SK-N-MC (cell line): ENCODE measurements at regions not wholly inside any gene's neighbourhood (a gene's known extent, or its start where the extent isn't known, plus 50 kb on each side); places are given as distances from the start of the nearest gene placed in this dataset.

Experiments
- DNase-seq: peaks from one replicate; pipeline ENCODE4 v3.0.0-alpha.2; 2011; ENCODE audit warnings: low read depth, low spot score
- H3K27ac ChIP-seq: fragments of 200-600 bp; sonication (generic); 2 replicates; pipeline ENCODE4 v1.5.1; 2016; ENCODE audit warnings: mixed run types
- H3K36me3 ChIP-seq: fragments of 200-600 bp; sonication (generic); 2 replicates; pipeline ENCODE4 v1.6.1; 2017; ENCODE audit warnings: antibody characterized with exemption, low read length, mixed read lengths; ENCODE audit not compliant: insufficient read depth
- H3K4me3 ChIP-seq: fragments of 200-600 bp; sonication (generic); 2 replicates; pipeline ENCODE4 v1.5.1; 2016
- H3K9ac ChIP-seq: fragments of 200-600 bp; sonication (generic); 2 replicates; pipeline ENCODE4 v1.8.0; 2017; ENCODE audit warnings: mixed run types, mixed read lengths; ENCODE audit not compliant: insufficient read length
- H3K9me3 ChIP-seq: fragments of 200-600 bp; sonication (generic); 2 replicates; pipeline ENCODE4 v1.6.1; 2017; ENCODE audit warnings: low read depth, mild to moderate bottlenecking, antibody characterized with exemption, low read length, moderate library complexity, mixed read lengths
- EZH2 ChIP-seq: fragments of 200-600 bp; sonication (generic); IDR thresholded peaks from one replicate; pipeline ENCODE4 v1.6.1; 2017; ENCODE audit warnings: antibody characterized with exemption
- FOXP2 ChIP-seq: optimal IDR thresholded peaks from 2 replicates; pipeline ENCODE3; 2011; ENCODE audit warnings: mild to moderate bottlenecking, moderate library complexity; ENCODE audit not compliant: insufficient read depth; ENCODE audit errors: extremely low read length, control extremely low read depth
- POLR2AphosphoS5 ChIP-seq: IDR thresholded peaks from 2 replicates; pipeline ENCODE4 v1.6.1; 2012; ENCODE audit warnings: mild to moderate bottlenecking, low read depth, low read length, borderline replicate concordance

DNA sequence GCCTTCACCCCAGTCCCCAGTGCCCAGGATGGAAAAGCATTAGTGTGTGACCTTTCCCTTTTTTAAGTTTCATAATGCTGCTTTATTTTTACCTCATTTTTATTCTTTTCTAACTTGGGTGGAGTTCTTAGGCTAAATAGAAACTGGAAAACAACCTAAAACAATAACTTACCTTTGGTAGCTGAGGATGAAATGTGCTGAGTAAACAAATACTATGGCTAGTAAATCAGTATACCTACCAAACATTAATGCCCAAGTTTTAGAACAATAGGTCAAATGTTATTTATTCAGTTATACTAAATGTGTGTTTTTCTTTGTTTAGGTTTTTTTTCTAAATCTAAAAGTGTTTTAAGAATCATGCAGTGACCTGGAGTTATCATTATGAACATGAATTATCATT is 226.6 kb upstream of the G2E3 start:
- Histone ChIP-seq H3K36me3 (no peaks in the 10 kb centered on the region), H3K9ac (no peak overlapping the region), H3K4me3 (no peak overlapping the region), H3K27ac (no peak overlapping the region), H3K9me3 (no peaks in the 10 kb centered on the region)
- TF ChIP-seq POLR2AphosphoS5 (no peak), FOXP2 (no peak), EZH2 (no peak)
- DNase-seq = no peak

DNA sequence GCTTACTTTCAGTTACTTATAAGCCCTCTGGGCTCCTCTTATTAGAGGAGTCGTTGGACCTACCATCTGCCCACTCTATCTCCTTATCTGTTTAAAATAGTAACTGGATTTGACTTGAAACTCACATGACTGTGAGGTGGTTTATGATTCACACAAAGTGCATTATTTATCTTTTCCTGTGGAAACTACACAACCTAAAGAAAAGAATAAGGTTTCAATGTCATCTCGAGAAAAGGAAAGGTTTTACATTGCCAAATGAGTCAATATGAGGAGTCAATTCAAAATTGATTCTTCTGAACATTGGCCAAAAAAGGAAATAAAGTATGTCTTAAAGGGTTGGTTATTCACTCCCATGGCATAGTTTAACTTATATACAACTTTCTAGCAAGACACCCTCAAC is 225.0 kb upstream of the G2E3 start:
- Histone ChIP-seq H3K9ac (no peak overlapping the region), H3K4me3 (no peak overlapping the region), H3K36me3 (no peaks in the 10 kb centered on the region), H3K27ac (no peak overlapping the region), H3K9me3 (no peaks in the 10 kb centered on the region)
- DNase-seq = no peak
- TF ChIP-seq EZH2 (no peak), POLR2AphosphoS5 (no peak), FOXP2 (no peak)

DNA sequence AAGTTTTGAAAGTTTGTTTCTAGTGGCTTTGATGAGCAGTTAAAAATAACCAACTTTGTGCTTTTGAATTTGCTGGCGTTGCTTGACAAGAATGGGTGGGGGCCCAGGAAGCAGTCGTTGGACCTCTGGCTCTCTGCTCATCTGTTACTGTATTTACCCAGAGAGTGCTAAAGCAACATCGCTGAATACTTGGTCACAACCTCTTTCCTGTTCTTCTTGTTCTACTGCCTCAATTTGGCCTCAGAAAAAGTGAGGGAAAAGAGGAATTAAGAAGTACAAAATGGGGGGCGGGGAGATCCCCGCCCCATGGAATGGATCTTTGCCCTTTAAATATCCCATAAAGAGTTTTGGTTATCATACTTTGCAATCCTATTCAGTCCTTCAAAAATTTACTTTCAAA is 221.5 kb upstream of the G2E3 start:
- Histone ChIP-seq H3K9me3 (no peaks in the 10 kb centered on the region), H3K36me3 (no peaks in the 10 kb centered on the region), H3K9ac (no peak overlapping the region), H3K27ac (no peak overlapping the region), H3K4me3 (no peak overlapping the region)
- TF ChIP-seq EZH2 (no peak), FOXP2 (no peak), POLR2AphosphoS5 (no peak)
- DNase-seq = no peak

DNA sequence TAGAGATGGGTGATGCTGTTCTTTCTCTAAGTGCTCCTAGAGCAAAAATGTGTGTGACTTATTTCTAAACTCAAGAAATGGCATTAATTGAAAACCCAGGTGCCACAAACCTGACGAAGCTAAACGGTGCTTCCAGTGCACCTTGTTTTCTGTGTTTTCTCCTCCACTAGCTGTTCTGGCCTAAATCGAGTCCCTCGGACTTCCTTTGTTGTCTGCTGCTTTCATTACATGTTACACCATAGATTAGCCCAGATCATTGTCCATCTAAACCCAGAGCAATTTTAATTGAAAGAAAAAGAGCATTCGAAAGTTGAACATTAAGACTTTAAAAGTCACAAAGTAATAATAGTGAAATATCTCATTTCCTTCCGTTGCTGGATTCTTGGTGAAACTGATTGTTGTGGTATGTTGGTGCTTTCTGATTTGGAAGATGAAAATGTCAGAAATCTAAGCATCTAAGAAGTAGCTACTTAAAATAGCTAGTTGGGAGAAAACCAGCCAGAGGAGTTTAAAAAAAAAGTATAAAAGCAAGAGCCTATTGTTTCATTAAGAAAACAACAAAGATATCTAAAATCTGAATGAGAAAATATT is 219.6 kb upstream of the G2E3 start:
- TF ChIP-seq FOXP2 (no peak), POLR2AphosphoS5 (no peak), EZH2 (no peak)
- H3K36me3 ChIP-seq = no peaks in the 10 kb centered on the region
- H3K4me3 ChIP-seq = no peak overlapping the region
- H3K9ac ChIP-seq = no peak overlapping the region
- H3K9me3 ChIP-seq = no peaks in the 10 kb centered on the region
- DNase-seq = no peak
- H3K27ac ChIP-seq = no peak overlapping the region

DNA sequence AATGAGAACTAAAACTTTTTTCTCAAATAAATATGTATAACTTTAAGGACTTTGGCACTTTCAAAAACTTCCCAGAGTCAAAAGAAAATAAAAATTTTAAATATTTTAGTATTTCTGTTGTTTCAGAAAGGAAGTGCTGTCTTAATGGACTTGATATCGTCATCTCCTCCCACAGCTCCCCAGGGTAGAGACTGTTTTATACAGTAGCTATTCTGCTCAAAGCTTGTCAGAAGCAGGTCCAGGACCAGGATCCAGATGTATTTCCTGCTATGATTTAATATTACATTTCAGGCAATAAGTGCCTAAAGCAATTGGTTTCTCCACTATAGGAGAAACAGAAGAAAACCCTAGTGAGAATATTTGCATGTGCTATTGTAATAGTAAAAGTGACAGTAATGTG is 218.5 kb upstream of the G2E3 start:
- no peak for DNase-seq
- H3K27ac ChIP-seq = no peak overlapping the region
- no peak overlapping the region for H3K4me3 ChIP-seq
- no peak for TF ChIP-seq FOXP2
- no peak for TF ChIP-seq EZH2
- TF ChIP-seq POLR2AphosphoS5 = no peak
- no peaks in the 10 kb centered on the region for H3K36me3 ChIP-seq
- H3K9ac ChIP-seq = no peak overlapping the region
- no peaks in the 10 kb centered on the region for H3K9me3 ChIP-seq

DNA sequence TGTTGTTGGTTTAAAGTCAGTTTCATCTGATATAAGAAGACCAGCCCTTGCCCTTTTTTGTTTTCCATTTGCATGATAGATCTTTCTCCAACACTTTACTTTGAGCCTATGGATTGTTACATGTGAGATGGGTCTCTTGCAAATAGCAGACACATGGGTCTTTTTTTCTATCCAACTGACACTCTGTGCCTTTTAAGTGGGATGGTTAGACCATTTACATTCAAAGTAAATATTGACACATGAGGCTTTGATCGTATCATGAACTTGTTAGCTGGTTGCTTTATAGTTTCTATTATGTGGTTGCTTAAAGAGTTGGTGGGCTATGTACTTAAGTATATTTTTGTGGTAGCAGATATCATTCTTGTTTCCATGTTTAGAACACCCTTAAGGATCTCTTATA is 213.4 kb upstream of the G2E3 start:
- no peaks in the 10 kb centered on the region for H3K9me3 ChIP-seq
- TF ChIP-seq POLR2AphosphoS5 (no peak), EZH2 (no peak), FOXP2 (no peak)
- no peak overlapping the region for H3K27ac ChIP-seq
- no peak overlapping the region for H3K4me3 ChIP-seq
- H3K9ac ChIP-seq = no peak overlapping the region
- H3K36me3 ChIP-seq = no peaks in the 10 kb centered on the region
- DNase-seq = no peak

DNA sequence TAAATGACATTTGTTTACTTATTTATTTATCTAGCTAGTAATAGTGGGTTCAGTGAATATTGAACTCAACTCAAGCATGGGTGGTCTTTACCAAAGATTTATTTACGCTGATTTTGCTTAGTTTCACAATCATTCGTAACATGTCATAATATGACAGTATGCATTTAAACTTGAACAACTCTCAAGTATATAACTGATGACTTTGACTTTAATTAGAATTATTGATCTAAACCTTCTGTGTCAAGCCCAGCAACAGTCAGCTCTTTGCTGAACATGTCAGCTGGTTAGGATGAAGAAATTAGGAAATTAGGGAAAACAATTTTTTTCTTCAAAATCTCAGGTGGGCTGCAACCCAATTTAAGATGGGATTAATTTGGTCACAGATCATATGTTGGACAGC is 210.5 kb upstream of the G2E3 start:
- no peaks in the 10 kb centered on the region for H3K9me3 ChIP-seq
- H3K36me3 ChIP-seq = no peaks in the 10 kb centered on the region
- DNase-seq = no peak
- no peak overlapping the region for H3K4me3 ChIP-seq
- H3K27ac ChIP-seq = no peak overlapping the region
- no peak for TF ChIP-seq EZH2
- TF ChIP-seq FOXP2 = no peak
- TF ChIP-seq POLR2AphosphoS5 = no peak
- H3K9ac ChIP-seq = no peak overlapping the region

DNA sequence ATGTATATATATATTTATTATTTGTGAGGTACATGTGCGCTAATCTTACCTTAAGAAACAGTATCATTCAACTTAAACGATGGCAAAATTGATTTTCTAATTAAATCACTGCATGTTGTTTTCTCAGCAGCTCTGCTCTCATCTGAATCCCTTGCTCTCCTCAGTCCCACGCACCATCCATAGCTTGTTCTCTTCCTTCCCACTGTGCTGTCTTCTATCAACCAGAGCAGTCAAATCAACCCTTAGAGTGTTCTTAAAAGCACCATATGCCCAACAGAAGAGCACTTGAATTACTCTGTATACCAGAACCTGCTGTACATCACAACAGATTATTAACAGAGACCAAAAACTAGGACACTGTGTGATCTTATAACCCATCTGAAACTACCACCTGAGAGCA is 209.4 kb upstream of the G2E3 start:
- Histone ChIP-seq H3K4me3 (no peak overlapping the region), H3K9ac (no peak overlapping the region), H3K27ac (no peak overlapping the region), H3K9me3 (no peaks in the 10 kb centered on the region), H3K36me3 (no peaks in the 10 kb centered on the region)
- TF ChIP-seq FOXP2 (no peak), EZH2 (no peak), POLR2AphosphoS5 (no peak)
- DNase-seq = no peak

DNA sequence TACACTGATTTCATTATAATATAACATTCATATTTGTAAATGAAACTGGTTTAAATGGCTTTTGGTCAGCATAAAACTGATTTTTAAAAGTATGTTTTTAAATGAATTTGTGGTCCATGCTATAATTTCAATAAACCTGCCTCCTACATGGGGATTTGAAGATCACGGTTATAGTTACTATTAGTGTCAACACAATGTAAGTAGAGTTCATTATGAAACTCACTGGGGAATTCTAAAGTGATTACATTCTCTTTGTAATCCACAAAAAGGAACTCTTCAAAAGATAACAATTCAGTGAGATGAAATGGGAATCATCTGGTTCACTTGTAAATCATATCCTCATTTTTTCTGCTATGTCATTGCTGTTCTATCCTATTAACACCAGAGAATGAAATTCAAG is 204.5 kb upstream of the G2E3 start:
- Histone ChIP-seq H3K36me3 (no peaks in the 10 kb centered on the region), H3K4me3 (no peak overlapping the region), H3K9me3 (no peaks in the 10 kb centered on the region), H3K9ac (no peak overlapping the region), H3K27ac (no peak overlapping the region)
- DNase-seq = no peak
- TF ChIP-seq POLR2AphosphoS5 = no peak
- TF ChIP-seq EZH2 = no peak
- TF ChIP-seq FOXP2 = no peak

DNA sequence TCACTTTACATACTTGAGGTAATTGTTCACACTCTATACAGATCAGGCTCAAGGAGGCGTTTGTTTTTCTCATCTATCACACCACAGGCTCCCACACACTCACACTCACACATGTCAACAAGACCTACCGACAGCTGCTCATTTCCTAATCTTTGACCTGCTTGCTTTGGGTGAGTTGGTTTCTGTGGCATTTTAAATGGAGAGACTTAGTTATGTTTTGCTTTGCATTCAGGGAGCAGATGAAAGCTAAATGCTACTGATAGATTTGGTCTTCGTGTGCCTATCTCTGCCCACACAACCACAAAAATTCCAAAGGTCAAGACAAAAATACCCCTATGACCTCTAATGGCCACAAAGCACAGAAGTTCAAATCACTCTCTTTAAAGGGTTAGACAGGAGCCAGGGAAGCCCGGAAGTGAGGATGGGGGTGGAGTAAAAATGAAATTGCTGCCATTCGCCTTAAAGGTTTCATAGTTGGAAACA is 203.5 kb upstream of the G2E3 start:
- Histone ChIP-seq H3K27ac (no peak overlapping the region), H3K9ac (no peak overlapping the region), H3K4me3 (no peak overlapping the region), H3K36me3 (no peaks in the 10 kb centered on the region), H3K9me3 (no peaks in the 10 kb centered on the region)
- no peak for DNase-seq
- TF ChIP-seq FOXP2 (no peak), POLR2AphosphoS5 (no peak)
